HG02642 (cell line): ENCODE measurements at regions not wholly inside any gene's neighbourhood (a gene's known extent, or its start where the extent isn't known, plus 50 kb on each side); places are given as distances from the start of the nearest gene placed in this dataset.

Experiments
- ATAC-seq: cut with Tn5 transposase; IDR thresholded peaks from one replicate; pipeline ENCODE4 v1.9.1; 2021; ENCODE audit warnings: mild to moderate bottlenecking; ENCODE audit not compliant: unreplicated experiment, poor library complexity

DNA sequence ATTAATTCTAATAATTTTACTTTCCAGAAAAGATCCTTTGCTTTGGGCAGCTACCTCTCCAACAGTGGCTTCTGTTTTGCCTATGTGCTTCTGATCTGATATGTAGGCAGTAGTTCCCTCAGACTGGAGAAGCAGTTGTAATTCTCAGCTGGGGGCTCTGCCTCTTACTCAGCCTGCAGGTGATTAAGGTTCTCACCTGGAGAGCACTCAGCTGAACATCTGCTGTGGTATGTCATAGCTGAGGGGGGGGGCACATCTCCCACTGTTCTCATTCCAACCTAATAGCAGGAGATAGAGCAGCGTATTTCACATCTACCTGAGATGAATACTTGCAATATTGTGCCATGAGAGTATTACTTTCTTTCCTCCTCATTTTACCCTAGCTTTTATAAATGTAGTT lies 511.9 kb upstream of the CDH8 start:
- no peak for ATAC-seq

DNA sequence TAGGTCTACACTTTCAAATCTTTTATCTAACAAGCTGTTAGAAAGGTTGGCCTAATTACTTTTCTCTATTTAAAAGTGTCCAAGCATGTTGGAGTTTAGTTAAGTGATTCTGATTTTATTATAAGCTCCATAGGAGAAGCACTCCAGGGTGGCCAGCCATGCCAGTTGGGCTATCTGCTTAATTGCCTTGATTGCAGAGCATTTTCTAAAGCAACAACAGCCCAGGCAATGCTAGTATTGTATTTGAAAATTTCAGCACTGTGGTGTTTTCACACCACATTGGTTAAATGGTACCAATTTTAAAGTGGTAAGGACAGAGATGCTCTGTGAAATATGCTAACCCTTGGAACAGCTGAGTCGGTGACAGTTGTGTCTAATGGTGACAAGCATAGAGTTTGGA lies 510.5 kb upstream of the CDH8 start:
- no peak for ATAC-seq

DNA sequence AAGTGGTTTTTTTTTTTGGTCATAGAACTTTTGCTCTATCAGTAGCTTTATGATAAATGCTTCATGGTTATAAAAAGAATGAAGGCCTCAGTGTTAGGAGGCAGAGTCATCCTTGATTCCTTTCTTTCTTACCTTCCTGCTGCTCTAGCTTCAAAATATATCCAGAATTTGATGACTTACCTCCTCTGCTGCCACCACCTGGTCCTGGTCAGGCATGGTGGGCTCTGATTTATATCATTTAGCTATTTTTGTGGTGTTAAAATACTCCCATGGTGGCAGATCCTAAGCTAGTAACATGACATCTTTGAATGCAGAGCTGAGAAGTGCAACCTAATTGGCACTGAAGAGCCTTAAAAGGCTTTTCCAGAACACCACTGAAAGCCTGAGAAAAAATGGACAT lies 508.8 kb upstream of the CDH8 start:
- no peak for ATAC-seq

DNA sequence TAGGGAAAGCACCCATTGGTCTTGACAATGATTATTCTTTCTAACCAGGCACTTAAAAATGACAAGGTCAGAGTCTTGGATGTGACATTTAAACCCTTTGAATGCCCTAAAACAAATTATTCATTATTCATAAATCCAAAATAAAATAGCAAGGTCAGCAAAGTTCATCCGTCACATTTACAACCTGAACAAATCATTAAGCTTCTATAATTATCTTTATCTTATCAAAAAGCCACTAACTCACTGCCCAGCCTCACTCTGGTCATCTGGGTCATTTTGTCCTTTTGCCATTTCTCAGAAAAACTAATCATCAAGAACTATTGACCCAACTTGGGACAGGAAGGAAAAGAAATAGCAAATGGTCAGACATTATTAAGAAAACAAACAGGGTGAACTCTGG lies 507.3 kb upstream of the CDH8 start:
- ATAC-seq = no peak

DNA sequence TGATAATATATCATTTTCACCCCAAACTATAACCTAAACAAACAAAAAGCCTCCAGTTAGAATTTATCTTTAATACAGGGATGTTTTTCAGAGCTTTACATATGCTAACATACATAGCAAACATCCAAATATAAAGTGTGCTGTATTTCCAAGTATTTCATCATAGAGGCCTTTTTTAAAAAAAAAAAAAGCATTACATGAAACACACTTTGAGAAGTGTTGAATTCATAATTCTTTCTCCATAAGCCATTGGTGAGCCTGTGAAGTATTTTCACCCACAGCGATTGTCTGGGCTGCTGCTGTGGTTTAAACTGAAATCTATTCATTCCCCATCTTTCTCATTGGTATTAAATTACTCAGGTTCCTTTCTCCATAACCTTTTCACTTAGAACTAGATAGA lies 503.4 kb upstream of the CDH8 start:
- ATAC-seq = no peak

DNA sequence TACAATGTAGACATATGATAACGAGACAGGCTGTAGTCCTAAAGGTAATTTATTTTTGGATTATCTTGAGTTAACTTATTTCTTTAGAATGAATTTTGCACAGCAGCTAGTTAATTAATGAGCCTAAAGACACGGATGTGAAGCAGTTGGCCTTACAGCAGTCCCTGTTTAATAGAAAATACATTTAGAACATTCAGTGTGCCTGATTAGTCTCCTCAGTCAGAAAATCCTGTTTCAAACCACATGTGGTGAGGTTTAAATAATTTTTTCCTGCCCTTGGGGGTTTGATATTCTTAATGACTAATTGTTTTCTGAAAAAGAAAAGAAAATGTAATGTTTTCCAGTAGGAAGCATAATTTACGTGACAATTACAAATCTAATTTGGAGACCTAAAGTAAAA lies 494.2 kb upstream of the CDH8 start:
- ATAC-seq = no peak

DNA sequence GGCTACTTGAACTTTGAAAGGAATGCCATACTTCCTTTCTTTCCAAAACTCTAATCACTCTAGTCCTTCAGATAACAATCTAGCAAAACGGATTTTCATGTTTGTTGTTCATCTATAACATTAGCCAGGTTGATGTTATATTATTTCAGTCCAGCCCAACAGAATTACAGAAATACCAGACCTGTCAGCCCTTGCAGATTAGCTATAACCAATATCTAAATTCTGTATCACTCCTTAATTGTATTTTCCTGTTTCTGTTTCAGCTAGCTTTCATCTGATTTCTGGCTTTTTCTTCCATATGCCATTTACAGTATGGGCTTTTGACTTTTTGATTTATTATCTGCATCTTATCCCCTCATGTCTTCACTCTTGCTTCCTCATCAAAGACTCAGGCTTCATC lies 479.8 kb upstream of the CDH8 start:
- no peak for ATAC-seq

DNA sequence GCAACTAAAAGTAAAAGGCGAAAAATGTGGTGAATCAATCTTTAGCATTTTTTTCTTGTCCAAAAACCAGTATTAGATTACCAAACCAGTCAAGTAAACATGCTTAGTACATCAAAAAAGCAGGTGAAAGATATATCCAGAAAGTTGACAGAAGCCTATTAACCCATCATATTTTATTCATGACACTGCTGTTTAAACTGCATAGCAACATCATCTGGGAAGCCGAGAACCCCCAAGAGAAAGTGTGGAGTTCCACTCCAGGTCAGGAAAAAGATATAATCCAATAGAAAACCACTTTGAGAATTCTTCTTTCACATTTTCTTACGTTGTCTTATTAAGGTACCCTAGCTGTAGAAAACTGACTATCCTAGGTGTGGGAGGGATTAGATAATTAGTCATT lies 466.8 kb upstream of the CDH8 start:
- no peak for ATAC-seq

DNA sequence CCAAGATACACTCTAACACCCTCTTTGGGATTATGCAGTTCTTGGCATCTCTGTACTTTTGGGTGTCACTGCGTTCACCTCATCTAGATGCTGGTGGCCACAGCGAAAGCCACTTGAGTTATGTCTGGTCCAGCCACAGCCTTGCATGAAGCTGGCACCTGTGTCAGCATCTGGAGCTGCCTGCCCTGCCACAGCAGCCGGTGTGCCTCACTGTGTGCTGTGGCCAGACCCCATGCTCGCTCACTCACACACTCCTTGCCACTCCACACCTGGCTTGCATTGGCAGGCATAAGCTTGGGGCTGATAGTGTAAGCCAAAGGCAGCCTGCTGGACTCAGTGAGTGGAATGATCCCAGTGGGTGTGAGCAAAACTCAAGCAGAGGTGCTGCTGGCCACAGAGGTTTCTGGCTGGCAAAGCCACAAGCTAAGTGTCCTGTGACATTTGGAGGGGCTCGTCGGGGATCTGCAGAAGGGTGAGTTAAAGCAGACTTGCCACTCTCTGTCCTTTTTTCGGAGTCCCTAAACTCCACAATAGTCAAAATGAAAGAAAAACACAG lies 442.7 kb upstream of the CDH8 start:
- no peak for ATAC-seq

DNA sequence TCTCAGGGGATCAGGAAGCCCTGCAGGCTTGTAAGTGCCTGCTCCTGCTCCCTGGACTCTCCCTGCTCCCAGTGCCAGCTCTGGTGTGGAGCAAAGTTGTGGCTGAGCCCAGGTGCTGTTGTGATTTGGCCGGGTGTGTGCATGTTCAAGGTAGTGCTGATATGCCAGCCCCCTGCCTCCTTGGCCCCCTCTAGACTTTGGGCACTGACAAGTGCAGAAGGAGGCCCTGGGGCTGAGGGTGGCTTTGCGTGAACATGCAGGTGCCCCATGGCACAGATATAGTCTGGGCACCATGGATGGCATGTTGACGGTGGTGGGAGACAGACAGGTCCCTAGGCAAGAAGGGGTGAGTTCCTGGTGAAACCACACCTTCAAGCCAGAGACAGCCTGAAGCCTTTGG lies 441.6 kb upstream of the CDH8 start:
- ATAC-seq = no peak

DNA sequence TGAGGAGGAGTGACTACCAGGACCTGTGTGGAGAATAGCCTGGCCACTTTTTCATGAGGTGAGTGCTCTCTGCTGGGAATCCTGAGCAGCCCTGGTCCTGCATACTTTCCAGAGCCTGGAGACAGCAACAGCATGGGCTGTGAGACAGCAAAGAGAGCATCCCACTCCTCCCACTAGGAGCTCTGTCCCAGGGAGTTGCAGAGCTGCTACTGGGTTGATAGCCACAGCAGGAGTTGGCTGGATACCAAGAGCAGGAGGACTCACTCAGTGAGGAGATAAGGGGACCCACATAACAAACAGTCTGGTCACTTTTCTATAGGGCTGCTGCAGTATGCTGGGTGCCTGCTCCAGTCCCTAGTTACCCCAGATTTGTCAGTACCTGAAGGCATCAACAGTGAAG lies 439.3 kb upstream of the CDH8 start:
- no peak for ATAC-seq

DNA sequence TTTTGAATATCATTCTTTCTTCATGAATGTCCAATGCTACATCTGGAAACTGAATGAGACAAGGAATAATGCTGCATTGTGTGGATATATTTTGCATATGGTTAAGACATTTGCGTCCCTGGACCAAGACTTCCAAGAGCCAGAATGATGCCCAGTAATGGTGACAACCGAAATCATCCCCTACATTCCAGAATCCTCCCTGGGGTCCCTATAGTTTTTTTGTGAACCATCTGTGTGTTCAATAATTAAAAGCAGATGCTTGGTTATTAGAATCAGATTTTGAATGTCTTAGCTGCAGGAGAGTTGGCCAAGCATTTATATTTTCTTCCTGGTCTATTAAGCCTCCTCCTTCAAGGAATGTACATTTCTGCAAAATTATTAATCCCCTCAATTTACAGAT lies 426.7 kb upstream of the CDH8 start:
- ATAC-seq = no peak

DNA sequence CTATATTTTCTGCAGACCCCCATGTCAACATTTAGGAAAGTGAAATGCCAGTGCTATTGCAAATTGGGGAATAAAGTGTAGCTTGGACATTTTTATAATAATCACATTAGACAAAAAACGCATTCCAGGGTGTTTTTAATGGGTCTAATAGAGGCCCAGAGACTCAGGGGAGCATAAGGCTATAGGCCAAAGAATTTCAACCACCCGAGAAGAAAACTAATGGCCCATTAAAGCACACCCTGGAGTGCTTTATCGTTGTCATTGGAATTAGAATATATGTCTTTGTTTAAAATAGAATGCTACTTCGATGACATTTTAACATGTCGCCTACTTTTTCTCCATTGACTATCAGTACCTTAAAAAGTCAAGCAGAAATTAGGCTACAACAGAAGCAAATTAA lies 414.1 kb upstream of the CDH8 start:
- ATAC-seq = no peak

DNA sequence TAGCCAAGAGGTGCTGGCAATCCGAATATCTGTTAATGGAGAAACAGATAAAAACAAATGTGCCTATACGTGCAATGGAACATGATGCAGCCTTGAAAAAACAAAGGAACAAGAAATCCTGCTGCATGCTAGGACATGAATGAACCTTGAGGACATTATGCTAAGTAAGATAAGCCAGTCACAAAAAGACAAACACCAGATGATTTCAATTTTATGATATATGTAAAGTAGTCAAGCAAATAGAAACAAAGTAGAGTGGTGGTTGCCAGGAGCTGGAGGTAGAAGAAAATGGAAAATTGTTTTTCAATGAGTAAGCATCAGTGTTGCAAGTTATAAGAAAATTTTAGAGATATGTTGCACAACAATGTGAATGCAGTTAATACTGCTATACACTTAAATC lies 409.7 kb upstream of the CDH8 start:
- ATAC-seq = no peak

DNA sequence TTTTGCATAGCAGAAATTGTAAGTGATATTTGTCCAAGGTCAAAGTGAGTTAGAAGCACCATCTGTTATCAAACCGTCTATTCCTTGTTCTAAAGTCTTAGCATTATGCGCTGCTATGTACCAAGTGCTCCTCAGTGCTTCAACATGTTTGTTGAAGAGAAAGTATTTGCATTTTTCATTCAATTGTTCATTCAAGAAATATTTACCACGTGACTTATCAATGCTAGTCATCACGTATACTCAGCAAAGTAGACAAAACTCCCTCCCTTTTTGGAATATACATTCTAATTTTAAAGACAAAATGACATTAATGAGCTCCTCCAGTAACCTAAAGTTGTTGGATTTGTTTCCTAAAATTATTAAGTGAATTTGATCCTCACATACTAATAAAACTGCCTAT lies 388.0 kb upstream of the CDH8 start:
- no peak for ATAC-seq

DNA sequence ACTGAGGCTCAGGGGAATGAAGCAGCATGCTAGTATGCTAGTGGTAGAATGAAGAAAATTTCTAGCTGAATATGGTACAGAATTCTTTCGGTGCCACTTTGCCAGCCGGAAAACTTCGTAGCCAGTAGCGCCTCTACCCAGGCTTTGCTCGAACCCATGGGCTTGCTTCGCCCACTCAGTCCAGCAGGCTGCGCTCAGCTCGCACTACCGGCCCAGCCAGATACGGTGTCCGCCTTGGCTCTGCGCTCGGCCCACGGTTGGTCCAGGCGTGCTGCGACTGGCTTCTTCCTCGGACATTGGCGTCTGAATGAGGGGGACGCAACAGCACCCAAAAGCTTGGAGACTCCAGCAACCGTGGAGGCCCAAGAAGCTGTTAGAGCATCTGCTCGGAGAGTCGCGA lies 372.5 kb upstream of the CDH8 start:
- ATAC-seq = no peak

DNA sequence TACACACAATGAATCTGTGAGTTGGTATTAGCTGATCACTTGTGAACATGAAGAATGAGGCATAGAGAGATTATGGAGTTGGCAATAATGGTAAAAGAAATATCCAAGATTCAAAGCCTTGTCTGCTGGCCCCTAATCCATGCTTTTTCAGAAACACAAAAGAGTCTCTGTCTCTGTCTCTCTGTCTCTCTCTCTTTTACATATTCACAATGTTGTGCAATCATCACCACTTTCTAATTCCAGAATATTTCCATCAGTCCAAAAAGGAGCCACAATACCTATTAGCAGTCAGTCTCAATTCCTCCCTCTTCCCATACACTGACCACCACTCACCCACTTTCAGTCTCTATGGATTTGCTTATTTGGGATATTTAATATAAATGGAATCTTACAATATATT lies 370.1 kb upstream of the CDH8 start:
- no peak for ATAC-seq

DNA sequence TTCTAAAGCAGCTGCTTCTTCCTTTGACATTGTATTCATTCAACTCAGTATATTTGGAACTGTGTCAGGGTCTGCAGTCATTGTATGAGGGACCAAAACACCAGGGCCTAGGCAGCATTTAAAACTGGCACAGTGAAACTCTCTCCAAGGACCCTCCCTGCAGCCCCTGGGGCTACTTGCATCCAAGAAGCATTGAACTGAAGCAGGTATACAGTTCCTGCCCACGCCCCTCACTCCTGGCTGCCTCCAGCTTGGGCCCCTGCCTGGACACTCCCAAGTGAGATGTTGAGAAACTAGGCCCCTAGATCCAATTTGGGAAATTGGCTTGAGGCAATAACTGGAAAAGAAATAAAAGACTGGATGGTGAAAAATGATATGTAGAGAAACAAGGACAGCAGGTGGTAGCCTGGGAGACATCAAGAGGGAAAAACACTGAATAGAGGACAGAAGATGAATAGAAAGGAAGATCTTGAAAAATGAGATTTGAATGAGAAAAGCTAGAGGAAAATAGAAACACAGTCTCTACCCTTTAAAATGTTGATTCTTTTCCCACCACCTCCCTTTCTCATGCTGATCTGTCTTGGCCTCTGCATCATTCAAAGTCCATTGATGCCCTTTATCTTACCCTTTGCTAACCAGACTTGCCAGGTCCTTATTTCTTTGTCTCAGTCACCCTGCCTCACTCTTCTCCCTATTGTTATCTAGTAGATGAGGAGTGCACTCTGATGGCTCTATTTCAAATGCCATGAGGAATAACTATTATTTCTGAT lies 368.8 kb upstream of the CDH8 start:
- no peak for ATAC-seq

DNA sequence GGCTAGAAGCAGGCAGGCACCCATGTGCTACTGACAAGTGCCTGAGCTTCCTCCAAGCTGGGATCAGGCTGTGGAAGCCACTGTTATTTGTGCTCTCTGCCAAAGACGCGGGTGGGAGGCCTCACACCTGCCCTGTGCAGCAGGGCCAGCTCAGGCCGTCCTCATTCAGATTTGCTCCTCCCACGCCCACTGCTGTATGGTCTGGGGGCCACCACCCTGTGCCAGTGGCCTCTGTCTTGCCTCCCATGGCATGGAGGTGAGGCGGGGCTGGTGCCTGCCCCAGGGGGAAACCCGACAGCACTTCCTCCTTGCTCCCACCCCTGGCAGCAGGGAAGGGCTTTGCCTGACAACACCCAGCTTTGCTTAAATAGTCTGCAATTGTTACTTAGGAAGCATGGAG lies 356.5 kb upstream of the CDH8 start:
- no peak for ATAC-seq

DNA sequence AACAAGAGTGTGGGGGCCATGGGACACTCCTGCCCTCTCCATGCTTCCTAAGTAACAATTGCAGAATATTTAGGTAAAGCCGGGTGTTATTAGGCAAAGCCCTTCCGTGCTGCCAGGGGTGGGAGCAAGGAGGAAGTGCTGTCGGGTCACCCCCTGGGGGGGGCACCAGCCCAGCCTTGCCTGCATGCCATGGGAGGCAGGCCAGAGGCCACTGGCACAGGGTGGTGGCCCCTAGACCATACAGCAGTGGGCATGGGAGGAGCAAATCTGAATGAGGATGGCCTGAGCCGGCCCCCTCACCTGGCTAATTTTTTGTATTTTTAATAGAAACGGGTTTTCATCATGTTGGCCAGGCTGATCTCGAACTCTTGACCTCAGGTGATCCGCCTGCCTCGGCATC lies 355.7 kb upstream of the CDH8 start:
- no peak for ATAC-seq

DNA sequence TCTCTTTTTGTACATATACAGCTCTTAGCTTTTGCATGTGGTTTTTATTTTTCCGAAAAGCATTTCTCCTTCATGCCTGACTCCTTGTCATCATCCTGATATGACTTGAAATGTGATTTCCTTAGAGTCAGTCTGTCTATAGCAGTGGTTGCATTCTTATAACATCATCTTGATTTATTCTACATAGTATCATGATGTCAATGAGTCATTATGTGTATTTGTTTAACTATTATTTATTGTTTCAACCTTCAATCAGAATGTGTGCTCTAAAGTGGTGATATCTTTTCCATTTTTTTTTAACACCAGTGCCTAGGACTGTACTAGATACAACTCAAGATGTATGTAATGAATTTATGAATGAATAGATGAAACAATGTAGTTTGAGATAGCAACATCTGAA lies 354.9 kb upstream of the CDH8 start:
- ATAC-seq = no peak

DNA sequence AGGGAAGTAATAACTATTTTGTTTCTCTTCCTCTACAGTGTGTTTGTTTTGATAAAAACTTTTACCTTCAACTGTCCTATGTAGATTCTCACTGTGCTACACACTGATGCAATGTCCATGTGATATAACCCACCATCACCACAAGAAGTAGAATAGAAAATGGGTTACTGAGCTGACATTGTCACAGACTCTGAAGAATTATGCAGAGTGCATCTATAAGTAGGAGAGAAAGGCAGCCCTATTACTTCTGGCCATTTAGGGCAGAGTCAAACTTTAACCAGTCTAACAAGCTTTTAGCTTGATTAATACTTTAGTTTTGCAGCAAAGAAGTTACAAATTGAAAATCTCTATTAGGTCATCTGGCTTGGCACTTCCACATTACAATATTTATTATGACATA lies 354.0 kb upstream of the CDH8 start:
- ATAC-seq = no peak

DNA sequence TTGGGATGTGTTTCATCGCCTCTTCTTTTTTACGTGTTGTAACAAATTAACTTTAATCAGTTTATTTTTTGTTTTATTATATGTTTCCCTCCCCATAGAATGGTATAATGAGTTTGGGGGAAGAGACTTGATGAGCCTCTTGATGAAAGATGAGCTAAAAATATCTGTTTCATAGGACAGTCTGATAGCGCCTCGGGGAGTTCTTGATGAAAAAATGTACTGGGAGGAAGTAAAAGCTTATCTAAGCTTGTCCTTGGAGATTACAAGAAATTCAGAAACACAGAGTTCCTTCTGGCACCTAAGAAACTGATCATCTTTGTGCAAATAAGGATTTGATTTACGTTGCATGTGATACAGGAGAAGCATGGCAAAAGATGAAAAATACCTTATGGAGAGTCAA lies 350.2 kb upstream of the CDH8 start:
- no peak for ATAC-seq
